Activated naive CD4-positive, alpha-beta T cell treated with anti-CD3 and anti-CD28 coated beads for 36 hours (primary cell): ENCODE measurements at regions not wholly inside any gene's neighbourhood (a gene's known extent, or its start where the extent isn't known, plus 50 kb on each side); places are given as distances from the start of the nearest gene placed in this dataset.

Experiments
- CTCF ChIA-PET: fragments of 350-600 bp; sonication (Branson Sonifier 250); formaldehyde crosslinking; loops from one replicate; lab custom pipeline; 2021; ENCODE audit warnings: antibody characterized with exemption; lab: Charles Lee
- DNase-seq: peaks from one replicate; pipeline ENCODE4 v3.0.0-alpha.2; 2020
- H3K27ac Mint-ChIP-seq: one replicate; pipeline ENCODE4 v1.8.0; 2021; ENCODE audit warnings: mild to moderate bottlenecking, mixed read lengths
- H3K27me3 Mint-ChIP-seq: one replicate; pipeline ENCODE4 v1.8.0; 2021; ENCODE audit warnings: low read depth, mixed read lengths
- H3K36me3 Mint-ChIP-seq: one replicate; pipeline ENCODE4 v1.8.0; 2021; ENCODE audit warnings: low read depth, mixed read lengths
- H3K4me1 Mint-ChIP-seq: one replicate; pipeline ENCODE4 v1.8.0; 2021; ENCODE audit warnings: low read depth, mixed read lengths
- H3K4me3 Mint-ChIP-seq: one replicate; pipeline ENCODE4 v1.8.0; 2021; ENCODE audit warnings: mild to moderate bottlenecking, moderate library complexity, mixed read lengths
- H3K9me3 Mint-ChIP-seq: one replicate; pipeline ENCODE4 v1.8.0; 2021; ENCODE audit warnings: mixed read lengths
- intact Hi-C: fragments of 100-400 bp; cut with micrococcal nuclease; formaldehyde crosslinking; loops from one replicate; pipeline ENCODE4 v1.15.1; 2023

DNA sequence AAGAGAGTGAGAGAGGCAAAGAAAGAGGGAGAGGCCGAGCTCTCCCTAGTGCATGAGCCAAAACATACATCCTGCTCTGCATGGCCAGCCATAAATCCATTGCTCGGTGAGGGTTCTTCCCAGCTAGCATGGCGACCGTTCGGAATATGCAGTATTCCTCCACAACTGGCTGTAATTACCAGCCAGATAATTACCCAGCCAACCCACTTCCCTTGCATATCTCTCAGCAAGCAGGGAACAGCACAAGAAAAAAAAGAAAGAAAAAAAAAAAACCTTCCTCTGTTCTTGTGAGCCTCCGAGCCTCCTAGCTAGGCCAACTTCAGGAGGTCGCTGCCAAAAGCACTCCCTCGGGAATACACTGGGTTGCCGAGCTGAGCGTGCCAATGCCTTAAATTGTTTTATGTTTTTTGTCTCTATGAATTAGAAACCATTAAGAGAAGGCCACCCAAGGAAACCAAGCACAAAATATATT, 567.9 kb downstream of the MED13L start:
- H3K4me3 Mint-ChIP-seq, result no peak overlapping the region
- CTCF ChIA-PET, result no interaction called here
- no peaks in the 10 kb centered on the region for H3K36me3 Mint-ChIP-seq
- H3K4me1 Mint-ChIP-seq, result no peaks in the 10 kb centered on the region
- no peak overlapping the region for H3K27ac Mint-ChIP-seq
- H3K9me3 Mint-ChIP-seq, result peaks cover 2% of the 10 kb centered on the region
- H3K27me3 Mint-ChIP-seq, result no peaks in the 10 kb centered on the region
- no peak for DNase-seq
- intact Hi-C loops, result no loop called here

DNA sequence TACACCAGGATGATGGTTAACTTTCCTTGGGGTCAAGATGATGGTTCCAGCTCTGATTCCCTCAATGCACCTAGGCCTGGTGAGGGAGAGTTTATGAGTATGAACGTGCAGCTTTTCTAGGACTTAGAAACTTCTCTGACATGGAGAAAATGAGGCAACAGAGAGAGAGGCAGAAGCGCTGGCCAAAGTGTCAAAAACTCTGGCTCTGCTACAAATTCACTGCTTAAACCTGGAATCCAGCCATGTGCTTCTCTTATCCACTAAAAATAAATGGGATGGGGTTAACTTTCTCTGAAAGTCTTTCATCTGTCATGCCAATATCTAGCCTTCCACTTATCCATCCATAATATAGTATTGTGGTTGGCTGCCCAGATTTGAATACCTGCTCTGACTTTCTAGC, 568.7 kb downstream of the MED13L start:
- no peak overlapping the region for H3K27ac Mint-ChIP-seq
- no peaks in the 10 kb centered on the region for H3K4me1 Mint-ChIP-seq
- no peak for DNase-seq
- peaks cover 2% of the 10 kb centered on the region for H3K9me3 Mint-ChIP-seq
- intact Hi-C loops, result no loop called here
- H3K4me3 Mint-ChIP-seq, result no peak overlapping the region
- no peaks in the 10 kb centered on the region for H3K27me3 Mint-ChIP-seq
- no peaks in the 10 kb centered on the region for H3K36me3 Mint-ChIP-seq
- CTCF ChIA-PET, result no interaction called here

DNA sequence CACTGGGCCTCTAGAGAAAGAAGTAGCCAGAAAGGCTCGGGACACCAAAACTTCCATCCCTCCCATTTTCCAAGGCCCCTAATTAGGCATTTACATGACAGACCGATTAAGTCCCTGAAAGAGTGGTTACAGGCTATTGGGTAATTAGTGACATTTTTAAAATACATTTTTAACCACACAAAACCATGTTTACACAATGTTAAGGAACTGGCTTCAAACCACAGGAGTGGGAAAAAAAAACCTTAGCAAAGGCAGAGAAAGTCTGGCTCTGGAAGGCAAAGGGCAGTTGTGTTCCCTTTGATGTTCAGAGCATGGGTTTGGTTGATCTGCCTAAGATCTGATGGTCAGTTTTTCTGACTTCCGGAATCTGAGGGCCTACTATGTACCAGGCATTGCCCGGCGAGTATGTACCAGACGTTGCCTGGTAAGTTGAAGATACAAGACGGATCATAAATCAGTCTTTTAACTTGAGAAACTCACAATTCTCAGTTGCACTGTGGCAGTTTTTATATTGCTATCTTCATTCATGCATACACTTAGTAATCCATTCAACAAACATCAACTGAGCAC, 576.5 kb downstream of the MED13L start:
- Mint-ChIP-seq H3K27ac (no peak overlapping the region), H3K9me3 (peaks cover 9% of the 10 kb centered on the region), H3K4me3 (no peak overlapping the region), H3K27me3 (no peaks in the 10 kb centered on the region), H3K4me1 (no peaks in the 10 kb centered on the region), H3K36me3 (no peaks in the 10 kb centered on the region)
- CTCF ChIA-PET, result no interaction called here
- intact Hi-C loops, result no loop called here
- DNase-seq, result no peak

DNA sequence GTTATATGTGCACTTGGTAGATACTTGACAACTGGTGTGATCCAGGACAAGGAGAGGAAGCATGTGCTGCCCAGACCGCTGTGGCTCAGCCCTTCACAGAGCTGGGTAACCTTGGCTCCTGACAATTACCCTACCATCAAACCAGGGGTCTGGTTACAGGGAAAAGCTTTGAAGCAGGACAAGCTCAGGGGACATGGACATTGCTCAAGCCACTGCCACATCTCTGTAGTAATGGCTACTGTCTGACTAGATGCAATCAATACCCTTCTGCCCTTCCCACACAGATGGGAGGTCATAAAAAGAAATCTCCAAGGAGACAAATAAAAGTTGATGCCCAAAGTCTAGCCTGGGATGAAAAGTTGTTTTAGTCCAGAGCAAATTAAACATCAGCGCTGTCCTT, 577.4 kb downstream of the MED13L start:
- H3K9me3 Mint-ChIP-seq, result peaks cover 9% of the 10 kb centered on the region
- H3K27me3 Mint-ChIP-seq, result no peaks in the 10 kb centered on the region
- H3K36me3 Mint-ChIP-seq, result no peaks in the 10 kb centered on the region
- intact Hi-C loops, result no loop called here
- DNase-seq, result no peak
- H3K27ac Mint-ChIP-seq, result no peak overlapping the region
- no peaks in the 10 kb centered on the region for H3K4me1 Mint-ChIP-seq
- CTCF ChIA-PET, result no interaction called here
- no peak overlapping the region for H3K4me3 Mint-ChIP-seq

DNA sequence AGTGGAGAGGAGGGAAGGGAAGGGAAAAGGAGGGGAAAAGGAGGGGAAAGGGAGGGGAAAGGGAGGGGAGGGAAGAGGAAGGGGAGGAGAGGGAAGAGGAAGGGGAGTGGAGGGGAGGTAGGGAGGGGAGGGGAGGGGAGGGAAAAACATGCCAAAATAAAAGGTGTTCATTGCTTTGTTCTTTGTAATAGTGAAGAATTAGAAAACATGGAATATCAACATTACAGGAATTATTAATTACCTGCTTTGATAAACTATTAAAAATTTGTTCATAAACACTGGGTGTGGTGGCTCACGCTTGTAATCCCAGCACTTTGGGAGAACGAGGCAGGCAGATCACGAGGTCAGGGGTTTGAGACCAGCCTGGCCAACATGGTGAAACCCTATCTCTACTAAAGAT, 579.2 kb downstream of the MED13L start:
- intact Hi-C loops, result no loop called here
- Mint-ChIP-seq H3K4me3 (no peak overlapping the region), H3K9me3 (peaks cover 9% of the 10 kb centered on the region), H3K27me3 (peaks cover 2% of the 10 kb centered on the region), H3K4me1 (no peaks in the 10 kb centered on the region), H3K27ac (no peak overlapping the region), H3K36me3 (no peaks in the 10 kb centered on the region)
- no peak for DNase-seq
- CTCF ChIA-PET, result no interaction called here

DNA sequence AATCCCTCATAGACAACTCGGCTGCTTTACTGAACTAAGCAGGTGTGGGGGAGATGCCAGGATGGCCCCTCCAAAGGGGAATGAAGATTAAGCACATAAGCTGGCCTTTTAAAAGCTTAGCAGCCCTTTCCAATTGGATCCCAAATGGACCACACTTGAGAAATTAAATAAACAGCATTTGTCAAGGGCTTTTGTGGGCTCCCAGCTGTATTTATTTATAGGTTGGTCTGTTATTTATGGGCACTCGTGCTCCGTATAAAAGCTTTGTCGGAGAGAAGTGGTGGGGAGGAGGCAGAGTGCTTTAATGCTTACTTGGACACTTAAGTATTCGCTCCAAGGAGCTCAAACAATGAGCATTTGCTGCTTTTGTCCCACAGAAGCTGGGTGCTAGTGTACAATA, 580.2 kb downstream of the MED13L start:
- intact Hi-C loops, result no loop called here
- no peak overlapping the region for H3K27ac Mint-ChIP-seq
- no peak overlapping the region for H3K4me3 Mint-ChIP-seq
- peaks cover 2% of the 10 kb centered on the region for H3K27me3 Mint-ChIP-seq
- H3K36me3 Mint-ChIP-seq, result no peaks in the 10 kb centered on the region
- H3K4me1 Mint-ChIP-seq, result no peaks in the 10 kb centered on the region
- no peak for DNase-seq
- CTCF ChIA-PET, result no interaction called here
- peaks cover 9% of the 10 kb centered on the region for H3K9me3 Mint-ChIP-seq

DNA sequence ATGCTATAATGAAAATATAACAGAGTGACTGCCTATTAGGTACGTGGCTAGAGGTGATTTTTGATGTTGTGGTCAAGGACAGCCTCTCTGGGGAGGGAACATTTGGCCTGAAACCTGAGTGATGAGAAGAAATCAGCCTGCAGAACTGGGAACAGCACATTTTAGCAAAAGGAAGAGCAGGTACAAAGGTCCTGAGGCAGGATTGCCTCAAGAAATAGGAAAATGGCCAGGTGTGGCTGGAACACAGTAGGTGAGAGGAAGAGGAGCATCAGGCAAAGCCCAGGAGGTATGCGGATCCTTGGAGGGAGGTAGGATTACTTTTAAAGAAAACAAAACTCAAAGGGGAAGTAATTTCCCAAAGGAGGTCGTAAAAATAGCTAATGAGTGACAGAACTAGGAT, 582.9 kb downstream of the MED13L start:
- Mint-ChIP-seq H3K4me3 (no peak overlapping the region), H3K27me3 (peaks cover 2% of the 10 kb centered on the region), H3K27ac (no peak overlapping the region), H3K9me3 (no peaks in the 10 kb centered on the region), H3K36me3 (no peaks in the 10 kb centered on the region), H3K4me1 (no peaks in the 10 kb centered on the region)
- CTCF ChIA-PET, result no interaction called here
- no peak for DNase-seq
- intact Hi-C loops, result no loop called here

DNA sequence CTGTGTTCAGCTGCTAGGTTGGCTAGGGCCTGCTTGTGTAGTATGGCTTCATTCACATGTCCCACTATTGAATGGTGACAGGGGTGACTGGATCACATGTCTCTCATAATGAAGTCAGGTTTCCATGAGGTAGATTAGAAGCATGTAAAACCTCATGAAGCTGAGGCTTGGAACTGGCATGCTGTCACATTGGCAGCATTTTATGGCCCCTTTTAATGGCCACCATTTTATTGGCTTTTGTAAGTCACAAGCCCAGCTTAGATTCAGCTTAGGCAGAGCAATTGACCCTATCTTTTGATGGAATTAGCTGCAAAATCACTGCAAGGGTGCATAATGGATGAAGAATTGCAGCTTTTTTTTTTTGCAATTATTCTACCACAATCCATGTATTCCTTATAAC, 583.5 kb downstream of the MED13L start:
- no peak for DNase-seq
- peaks cover 2% of the 10 kb centered on the region for H3K27me3 Mint-ChIP-seq
- intact Hi-C loops, result no loop called here
- CTCF ChIA-PET, result no interaction called here
- no peaks in the 10 kb centered on the region for H3K4me1 Mint-ChIP-seq
- H3K27ac Mint-ChIP-seq, result no peak overlapping the region
- no peaks in the 10 kb centered on the region for H3K36me3 Mint-ChIP-seq
- H3K4me3 Mint-ChIP-seq, result no peak overlapping the region
- no peaks in the 10 kb centered on the region for H3K9me3 Mint-ChIP-seq

DNA sequence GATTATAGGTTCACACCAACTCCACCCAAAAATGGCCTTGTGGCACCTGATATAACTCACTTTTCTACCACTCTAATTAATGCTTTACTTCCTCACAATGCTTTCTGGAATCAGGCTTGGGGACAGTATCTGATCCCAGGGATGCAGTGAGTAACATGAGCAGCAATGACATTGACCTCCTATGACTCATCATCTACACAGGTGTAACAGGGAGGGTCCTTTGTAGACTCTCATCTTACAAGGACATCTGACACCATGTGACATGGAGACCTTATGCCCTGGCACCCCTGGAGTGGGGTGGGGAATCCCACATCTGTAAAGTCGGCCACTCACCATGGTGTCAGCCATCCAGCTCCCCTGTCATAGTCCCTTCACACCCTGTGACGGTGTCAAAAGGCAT, 586.4 kb downstream of the MED13L start:
- CTCF ChIA-PET, result interaction anchor here (0.6 kb wide), 1 partner anchor 1732 kb away, joined by 3 read pairs; no protein-coding TSS in a partner anchor
- Mint-ChIP-seq H3K27me3 (peaks cover 5% of the 10 kb centered on the region), H3K27ac (no peak overlapping the region), H3K36me3 (no peaks in the 10 kb centered on the region), H3K4me3 (no peak overlapping the region), H3K4me1 (no peaks in the 10 kb centered on the region), H3K9me3 (no peaks in the 10 kb centered on the region)
- intact Hi-C loops, result no loop called here
- no peak for DNase-seq

DNA sequence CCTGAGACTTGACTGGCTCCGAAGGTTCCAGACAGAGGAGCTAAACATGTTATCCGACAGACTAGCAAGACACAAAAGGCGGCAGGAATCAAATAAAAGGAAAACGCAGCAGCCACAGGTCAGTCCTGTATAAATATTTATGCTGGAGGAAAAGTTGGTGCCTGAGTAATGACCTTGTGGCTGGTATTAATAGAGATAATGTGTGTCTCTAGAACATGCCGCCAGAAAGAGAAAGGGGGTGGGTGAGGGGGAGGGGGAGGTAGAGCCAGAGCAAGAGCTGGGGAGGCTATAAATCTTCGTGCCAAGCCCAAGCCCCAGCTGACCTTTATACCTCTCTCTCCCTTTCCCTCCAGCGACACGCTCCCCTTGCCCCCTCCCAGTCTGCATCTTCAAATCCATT, 590.4 kb downstream of the MED13L start:
- Mint-ChIP-seq H3K9me3 (peaks cover 2% of the 10 kb centered on the region), H3K36me3 (no peaks in the 10 kb centered on the region), H3K4me3 (no peak overlapping the region), H3K4me1 (no peaks in the 10 kb centered on the region), H3K27me3 (peaks cover 3% of the 10 kb centered on the region), H3K27ac (no peak overlapping the region)
- no peak for DNase-seq
- intact Hi-C loops, result no loop called here
- CTCF ChIA-PET, result no interaction called here

DNA sequence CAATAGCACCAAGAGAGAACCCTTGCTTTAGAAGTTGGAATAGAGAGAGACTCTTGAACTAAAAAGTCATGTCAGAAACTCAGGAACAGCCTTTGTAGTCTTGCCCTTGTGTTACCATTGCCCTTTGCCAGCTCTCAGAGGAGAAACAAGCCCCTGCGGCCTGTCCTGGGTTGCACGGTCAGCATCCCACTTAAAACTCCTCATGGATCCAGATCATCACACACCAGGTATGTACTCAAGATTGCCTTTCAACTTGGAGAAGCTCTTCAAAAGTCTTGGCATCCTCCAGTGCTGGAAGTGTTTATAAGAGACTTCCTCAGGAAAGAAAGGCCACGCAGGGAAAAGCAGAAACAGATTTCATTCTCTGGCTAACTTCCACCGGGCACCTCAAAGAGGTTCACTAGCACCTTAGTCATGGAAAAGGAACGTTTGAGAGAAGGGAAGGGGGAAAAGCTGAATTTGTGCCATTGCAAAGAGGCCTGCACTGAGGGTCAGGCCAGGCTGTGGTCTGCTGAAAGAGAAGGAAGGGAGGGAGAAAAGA, 594.2 kb downstream of the MED13L start:
- H3K27me3 Mint-ChIP-seq, result peaks cover 5% of the 10 kb centered on the region
- intact Hi-C loops, result no loop called here
- no peak overlapping the region for H3K4me3 Mint-ChIP-seq
- no peaks in the 10 kb centered on the region for H3K36me3 Mint-ChIP-seq
- H3K4me1 Mint-ChIP-seq, result no peaks in the 10 kb centered on the region
- no peak overlapping the region for H3K27ac Mint-ChIP-seq
- peaks cover 3% of the 10 kb centered on the region for H3K9me3 Mint-ChIP-seq
- CTCF ChIA-PET, result no interaction called here
- DNase-seq, result no peak

DNA sequence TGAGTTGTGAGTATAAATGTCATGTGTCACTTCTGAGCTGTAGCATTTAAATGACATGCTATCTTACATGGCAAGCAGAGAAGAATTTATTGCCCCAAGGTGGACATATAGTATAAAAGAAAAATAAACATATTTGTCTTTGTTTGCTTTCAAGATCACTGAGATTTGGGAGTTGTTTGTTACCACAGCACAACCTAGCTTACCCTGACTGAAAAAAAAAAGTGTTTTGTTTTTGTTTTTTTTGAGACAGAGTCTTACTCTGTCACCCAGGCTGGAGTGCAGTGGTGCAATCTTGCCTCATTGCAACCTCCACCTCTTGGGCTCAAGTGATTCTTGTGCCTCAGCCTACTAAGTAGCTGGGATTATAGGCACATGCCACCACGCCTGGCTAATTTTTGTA, 596.5 kb downstream of the MED13L start:
- Mint-ChIP-seq H3K27me3 (peaks cover 3% of the 10 kb centered on the region), H3K4me1 (no peaks in the 10 kb centered on the region), H3K36me3 (no peaks in the 10 kb centered on the region), H3K27ac (no peak overlapping the region), H3K9me3 (peaks cover 3% of the 10 kb centered on the region), H3K4me3 (no peak overlapping the region)
- no peak for DNase-seq
- CTCF ChIA-PET, result no interaction called here
- intact Hi-C loops, result no loop called here

DNA sequence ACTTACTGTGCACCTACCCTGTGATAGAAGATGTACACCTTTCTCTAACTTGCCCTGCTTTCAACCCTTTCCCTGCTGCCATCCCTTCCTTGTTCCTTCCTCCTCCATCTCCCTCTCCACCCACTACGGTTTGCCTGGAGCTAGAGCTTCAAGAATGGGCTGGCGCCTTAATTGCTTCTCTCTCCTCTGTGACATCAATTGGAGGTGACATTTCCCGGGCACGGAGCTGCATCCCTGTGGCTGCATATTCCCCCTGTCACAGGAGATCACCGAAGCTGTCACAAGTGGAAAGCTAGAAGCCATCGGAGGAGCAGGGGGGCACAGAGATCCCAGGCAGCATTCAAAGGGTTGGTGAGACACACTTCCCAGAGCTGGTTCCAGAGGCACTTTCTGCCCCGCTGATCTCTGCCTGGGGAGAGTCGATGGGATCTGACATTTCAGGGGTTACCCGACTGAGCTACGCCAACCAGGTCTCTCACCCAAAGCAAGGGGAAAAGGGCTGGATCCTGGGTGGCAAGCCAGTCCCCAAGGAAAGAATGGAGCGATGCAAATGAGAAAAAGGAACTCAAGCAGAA, 604.9 kb downstream of the MED13L start:
- Mint-ChIP-seq H3K4me3 (no peak overlapping the region), H3K4me1 (no peaks in the 10 kb centered on the region), H3K9me3 (peaks cover 4% of the 10 kb centered on the region), H3K36me3 (no peaks in the 10 kb centered on the region), H3K27me3 (peaks cover 2% of the 10 kb centered on the region), H3K27ac (no peak overlapping the region)
- CTCF ChIA-PET, result no interaction called here
- no peak for DNase-seq
- intact Hi-C loops, result no loop called here
